ENCODE measurements at regions not wholly inside any gene's neighbourhood (a gene's known extent, or its start where the extent isn't known, plus 50 kb on each side); places are given as distances from the start of the nearest gene placed in this dataset.

DNA sequence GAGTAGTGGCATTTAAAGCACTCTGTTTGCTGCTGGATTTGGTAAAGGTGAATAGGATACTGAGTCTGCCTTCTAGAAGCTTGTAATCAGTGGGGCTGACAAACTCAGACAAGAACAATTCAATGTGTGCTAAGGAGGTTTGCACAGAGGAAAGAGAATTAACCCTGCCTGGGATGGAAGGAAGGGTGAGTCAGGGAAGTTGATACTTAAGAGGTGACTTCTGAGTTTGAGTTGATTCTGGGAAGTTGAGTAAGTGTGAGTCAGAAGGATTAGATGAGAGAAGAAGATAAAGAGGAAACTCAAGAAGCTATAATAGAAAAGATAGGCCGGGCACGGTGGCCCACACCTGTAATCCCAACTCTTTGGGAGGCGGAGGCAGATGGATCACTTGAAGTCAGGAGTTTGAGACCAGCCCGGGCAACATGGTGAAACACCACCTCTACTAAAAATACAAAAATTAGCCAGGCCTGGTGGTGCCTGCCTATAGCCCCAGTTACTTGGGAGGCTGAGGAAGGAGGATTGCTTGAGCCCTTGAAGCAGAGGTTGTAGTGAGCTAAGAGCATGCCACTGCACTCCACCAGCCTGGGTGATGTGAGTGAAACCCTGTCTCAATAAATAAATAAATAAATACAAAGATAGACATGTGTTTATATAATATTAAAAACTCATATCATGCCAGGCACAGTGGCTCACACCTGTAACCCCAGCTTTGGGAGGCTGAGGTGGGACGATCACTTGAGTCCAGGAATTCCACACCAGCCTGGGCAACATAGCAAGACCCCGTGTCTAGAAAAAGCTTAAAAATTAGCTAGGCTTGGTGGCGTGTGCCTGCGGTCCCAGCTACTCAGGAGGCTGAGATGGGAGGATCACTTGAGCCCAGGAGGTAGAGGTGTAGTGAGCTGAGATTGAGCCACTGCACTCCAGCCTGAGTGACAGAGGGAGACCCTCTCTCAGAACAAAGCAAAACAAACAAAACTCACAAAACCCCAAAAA, 126.8 kb upstream of the CPM start:
- DNase-seq (ENCODE audit: low spot score) (no peak), ATAC-seq (no peak)

DNA sequence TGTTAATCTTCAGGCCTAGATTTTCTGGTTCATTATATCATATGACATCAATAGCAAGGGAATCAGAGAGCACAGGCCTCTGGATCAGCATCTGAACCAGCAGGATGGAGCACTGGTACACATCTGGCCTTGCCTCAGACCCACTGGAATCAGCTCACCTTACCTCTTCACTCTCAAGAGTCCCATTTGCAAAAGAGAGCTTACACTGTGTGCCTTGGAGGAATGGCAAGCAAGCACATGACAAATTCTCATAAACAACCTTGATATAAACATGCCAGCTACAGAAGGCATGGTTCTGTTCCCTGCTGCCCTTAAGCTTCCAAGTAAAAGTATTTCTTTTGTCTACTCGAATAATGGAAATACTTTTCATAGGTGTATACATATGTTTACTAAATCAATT, 128.6 kb upstream of the CPM start:
- ATAC-seq (no peak), DNase-seq (ENCODE audit: low spot score) (no peak)

DNA sequence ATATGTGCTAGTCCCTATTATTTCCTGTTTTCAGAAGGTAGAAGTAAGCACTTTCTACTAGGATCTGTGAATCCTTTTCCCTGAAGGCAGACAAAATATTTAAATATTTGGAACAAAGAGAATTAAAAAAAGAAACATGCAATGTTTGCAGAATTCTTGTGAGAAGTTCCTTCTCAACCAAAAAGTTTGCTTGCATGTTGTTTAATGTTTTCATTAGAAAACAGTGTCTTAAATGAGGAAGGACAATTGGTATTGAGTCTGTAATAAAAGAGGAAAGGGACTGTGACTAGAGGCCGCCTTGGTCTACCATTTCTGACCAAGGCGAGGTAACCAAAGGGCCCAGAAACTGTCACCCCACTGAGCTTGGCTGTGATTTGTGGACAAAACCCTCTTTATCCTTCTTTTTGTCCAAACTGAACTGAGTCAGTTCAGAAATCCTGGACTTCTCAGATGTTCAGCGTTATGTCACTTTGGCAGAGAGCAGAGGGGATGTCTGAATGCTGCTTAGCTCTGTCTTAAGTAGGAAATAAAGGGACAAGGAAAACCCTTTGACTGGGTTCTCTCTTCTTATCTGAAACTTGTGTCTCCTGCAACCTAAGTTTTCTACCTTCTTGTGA, 129.8 kb upstream of the CPM start:
- ATAC-seq, result no peak
- no peak for DNase-seq (ENCODE audit: low spot score)

DNA sequence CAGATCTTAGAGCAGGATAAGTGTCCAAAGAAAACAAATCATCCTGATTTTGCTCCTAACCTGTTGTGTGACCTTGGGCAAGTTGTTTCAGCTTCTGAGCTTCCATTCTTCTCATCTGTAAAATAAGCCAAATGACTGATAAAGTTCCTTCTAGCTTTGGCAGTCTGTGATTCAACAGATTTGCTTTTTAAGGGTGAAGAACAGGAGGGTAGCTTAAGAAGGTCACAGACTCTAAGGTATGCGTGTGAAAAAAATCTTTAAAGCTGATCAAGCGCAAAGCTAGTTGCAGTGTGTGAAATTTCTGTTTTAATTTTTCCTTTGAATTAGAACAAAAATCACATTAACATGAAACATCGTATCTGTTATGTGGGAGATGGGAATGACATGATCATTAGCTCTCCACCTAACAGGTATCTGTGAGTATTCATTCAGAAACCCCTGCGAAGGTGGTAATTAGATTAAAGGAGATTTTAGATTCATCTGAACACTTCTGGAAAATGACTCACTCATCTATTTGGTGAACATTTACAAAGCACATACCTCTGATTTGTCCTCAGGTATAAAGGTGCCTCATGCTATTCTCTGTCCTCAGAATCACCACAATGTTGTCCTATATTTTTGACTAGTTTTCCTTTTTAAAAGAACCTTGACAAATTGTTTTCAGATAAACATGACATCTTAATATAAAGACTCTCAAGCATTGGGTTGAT, 131.9 kb upstream of the CPM start:
- DNase-seq (ENCODE audit: low spot score) (no peak), ATAC-seq (no peak)

DNA sequence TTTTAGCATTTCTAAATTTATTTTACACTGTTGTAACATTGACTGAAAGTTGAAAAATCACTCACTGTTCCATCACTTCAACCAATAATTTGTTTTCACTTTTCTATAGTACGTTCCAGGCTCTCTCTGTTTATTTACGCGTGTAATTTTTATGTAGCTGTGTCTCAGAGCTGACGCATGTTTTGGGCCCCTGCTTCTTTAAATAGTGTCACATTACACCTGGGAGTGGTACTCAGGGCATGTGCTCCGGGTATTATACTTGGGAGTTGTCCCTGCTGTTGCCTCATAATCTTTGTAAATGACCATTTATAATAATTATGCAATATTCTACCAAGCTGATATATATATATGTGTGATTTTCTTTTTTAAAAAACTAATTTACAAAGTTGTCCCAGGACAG, 132.8 kb upstream of the CPM start:
- no peak for DNase-seq (ENCODE audit: low spot score)
- no peak for ATAC-seq

DNA sequence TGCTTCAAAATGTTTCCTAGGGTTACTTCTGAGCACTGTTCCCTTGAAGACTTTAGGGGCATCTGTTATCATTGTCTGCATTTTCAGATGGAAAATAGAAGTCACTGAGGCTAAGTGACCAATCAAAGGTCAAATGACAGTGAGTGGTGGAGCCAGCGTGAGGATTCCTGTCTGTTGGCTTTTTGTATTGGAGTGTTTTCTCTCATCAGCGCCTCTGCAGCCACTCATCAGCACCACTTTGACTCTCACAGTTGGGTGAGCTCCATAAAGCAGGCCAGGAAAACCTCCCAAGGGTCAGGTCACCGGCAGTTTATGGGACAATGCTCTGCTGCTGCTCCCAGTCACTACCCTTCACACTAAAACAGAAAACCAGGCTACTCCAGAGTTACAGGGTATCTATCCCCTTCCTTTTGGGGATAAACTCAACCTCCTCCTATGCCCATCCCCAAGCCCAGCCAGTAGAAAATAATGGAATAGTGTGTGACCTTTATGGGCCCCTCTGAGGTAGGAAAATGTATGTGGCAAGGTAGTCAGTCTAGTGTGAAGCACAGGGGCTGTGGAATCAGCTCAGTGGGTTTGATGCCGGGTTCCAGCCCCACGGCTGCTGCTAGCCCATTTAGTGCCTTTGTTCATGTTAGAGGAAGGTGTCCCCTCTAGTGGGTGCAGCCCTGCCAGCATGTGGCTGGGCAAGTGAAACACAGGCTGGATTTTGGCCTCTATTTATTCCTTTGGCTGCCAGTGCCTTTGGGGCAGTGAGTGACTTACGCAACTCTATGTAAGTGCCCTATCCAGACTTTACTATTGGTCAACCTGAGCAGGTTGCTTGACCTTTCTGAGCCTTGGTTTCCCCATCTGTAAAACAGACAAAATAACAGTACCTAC, 133.8 kb upstream of the CPM start:
- ATAC-seq (peak; percentile 89), DNase-seq (ENCODE audit: low spot score) (peak; percentile 88)

DNA sequence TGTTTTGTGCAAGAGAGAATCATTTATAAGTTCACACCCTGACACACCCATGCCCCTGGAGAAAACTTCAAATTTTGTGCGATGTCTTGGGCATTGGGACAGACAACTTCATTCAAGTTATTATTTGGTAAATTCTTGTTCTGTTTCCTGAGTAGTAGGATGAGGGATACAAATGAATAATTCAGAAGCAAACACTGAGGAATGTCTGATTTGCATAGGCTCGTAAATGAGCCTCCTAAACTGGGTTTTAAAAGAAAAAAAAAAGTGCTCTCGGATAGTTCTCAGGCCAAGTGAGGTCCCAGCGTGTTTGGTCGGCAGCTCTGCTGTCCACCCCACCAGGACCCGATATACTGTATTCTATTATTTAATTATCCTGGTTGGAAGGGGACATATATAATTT, 134.7 kb upstream of the CPM start:
- ATAC-seq, result no peak
- DNase-seq (ENCODE audit: low spot score), result no peak

DNA sequence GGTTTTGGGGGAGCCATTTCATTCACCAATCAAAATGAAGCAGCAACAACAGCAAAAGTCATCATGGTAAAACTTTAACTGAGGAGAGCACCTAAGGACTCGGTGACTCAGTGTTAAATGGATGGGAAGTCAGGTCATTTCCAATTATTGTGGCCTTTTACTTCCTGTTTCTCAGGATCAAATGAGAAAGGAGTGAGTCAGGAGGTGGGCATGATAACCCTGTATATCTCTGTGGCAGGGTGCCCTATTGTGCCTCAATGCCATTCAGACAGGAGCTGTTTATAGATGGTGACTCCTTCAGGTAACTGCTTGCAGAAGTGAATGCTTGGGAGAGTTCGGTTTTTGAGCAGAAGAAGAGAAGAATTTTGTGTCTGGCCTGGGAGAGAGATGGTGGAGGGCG, 135.5 kb upstream of the CPM start:
- no peak for ATAC-seq
- DNase-seq (ENCODE audit: low spot score), result no peak

DNA sequence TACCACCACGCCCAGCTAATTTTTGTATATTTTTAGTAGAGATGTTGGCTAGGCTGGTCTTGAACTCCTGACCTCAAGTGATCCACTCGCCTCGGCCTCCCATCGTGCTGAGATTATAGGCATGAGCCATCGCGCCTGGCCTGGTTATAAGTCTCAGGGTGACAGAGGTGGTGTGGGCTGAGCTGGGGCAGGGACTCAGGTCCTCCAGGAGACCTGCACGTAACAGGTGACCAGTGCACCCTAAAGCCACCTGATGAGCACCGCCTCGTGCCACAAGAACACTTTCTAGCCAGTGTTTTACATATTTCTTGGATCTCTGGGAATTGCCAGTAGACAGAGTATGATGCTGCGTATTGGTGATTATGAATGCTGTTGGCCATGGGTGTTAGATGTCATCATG, 136.5 kb upstream of the CPM start:
- no peak for ATAC-seq
- no peak for DNase-seq (ENCODE audit: low spot score)

DNA sequence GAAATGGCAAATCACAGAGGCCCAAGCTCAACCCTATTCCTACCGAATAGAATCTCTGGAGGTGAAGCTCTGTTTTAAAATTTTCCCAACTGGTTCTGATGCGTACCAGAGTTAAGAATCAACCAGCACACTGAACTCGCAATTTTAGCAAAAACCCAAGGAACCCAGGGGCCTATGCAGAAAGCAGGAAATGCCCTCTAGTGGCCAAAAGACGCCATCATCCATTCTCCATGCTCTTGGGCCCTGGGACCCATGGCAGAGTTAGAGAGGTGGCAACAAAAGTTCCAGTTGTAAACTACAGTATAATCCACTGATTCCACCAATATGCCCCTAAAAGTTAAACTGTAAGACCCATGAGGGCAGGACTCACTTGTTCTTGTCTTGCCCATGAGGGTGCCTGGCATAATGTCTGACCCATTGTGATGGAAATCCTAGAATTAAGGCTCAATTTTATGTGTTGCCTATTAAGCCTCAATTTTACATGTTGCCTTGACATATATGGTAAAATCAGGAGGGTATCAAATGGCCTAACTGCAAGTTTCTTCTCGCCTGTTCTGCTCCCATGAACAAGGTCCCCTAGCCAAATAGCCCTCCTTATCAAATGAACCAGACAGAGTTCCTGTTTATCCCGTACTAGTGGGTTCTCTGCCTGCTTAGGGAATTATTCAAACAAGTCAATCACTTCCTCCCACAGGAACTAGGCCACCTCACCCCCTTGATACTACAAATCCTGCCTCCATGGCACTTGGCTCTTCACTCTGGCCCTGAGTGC, 137.5 kb upstream of the CPM start:
- DNase-seq (ENCODE audit: low spot score) (peak; percentile 72), ATAC-seq (peak; percentile 78)

DNA sequence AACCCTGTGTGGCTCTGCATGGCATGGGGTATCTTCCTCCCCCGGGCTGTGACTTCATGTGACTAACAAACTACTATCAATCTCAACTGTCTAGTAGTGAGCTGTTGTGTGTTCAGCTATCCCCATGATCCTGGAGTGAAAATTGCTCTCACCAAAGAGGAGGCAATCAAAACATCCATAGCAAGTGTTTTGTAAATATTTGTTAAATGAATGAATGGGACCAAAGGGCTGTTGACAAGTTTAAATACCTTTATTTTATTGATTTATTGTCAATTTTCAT, 138.1 kb upstream of the CPM start:
- ATAC-seq (no peak), DNase-seq (ENCODE audit: low spot score) (no peak)

DNA sequence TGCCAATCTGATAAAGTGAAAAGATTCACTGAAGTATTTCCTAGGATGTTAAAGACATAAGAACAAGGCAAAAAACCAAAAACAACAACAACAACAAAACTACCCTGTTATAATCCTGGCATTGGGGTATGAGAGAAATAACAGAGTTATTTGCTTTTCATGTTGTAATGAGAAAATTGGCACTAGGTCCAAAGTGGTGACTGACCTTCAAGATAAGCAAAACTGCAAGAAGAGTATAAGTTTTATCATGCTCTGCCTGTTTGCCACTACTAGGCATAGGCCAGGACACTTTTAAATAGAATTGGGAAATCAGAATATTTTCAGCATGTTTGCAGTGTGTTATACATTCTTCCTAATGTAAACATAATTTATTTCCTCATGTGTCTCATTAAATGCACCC, 140.1 kb upstream of the CPM start:
- no peak for DNase-seq (ENCODE audit: low spot score)
- peak; percentile 20 for ATAC-seq

DNA sequence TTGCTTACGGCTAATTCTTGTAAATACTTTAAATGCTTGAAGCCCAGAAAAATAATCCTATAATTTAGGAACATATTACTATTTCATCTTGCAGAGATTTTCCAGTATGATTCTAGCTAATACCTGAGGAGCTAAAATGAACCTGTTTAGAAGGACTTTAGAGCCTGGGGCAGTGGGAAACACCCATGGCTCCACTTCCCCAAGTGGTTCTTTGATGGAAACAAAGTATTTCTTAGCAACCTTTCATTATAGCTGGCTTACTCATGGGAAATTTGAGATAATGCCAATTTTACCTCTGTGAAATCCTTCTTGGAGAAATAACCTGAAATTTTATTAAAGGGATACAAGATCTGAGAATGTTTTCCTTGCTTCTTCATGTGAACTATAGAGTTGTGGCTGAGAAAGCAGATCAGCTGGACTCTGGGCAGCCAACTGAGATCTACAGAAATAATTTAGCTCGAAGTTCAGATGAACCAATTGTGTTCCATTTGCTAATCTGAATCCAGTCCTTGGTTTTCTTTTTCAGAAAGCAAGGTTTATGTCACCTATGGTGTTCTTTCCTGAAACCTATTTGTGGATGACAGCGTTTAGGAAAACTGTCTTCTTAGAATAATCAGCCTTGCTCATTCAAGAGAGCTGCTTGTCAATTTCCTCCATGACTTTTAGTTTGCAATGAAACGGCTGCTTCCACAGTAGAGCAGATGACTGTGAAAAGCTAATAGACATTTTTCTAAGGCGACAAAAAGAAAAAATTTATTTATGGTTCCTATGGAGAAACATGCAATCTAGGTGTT, 141.8 kb upstream of the CPM start:
- ATAC-seq (no peak), DNase-seq (ENCODE audit: low spot score) (no peak)

DNA sequence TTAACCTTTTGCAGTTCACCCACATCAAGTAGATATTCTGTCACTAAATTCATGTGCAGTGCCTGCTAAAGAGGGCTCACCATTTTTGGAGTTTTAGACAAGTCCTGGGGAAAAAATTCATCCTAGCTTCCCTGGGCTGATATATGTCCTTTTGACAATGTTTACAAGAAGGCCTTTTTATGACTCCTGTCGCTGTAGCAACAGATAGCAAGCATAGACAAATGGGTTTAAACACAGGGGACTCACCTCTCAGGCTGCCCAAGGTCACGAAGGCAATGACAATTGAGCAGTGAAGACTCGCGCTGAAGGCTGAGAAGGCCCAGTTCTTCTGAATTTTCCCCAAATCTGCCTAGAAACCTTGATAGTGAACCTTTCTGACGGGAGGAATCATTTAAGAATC, 150.7 kb upstream of the CPM start:
- DNase-seq (ENCODE audit: low spot score) (no peak), ATAC-seq (no peak)

DNA sequence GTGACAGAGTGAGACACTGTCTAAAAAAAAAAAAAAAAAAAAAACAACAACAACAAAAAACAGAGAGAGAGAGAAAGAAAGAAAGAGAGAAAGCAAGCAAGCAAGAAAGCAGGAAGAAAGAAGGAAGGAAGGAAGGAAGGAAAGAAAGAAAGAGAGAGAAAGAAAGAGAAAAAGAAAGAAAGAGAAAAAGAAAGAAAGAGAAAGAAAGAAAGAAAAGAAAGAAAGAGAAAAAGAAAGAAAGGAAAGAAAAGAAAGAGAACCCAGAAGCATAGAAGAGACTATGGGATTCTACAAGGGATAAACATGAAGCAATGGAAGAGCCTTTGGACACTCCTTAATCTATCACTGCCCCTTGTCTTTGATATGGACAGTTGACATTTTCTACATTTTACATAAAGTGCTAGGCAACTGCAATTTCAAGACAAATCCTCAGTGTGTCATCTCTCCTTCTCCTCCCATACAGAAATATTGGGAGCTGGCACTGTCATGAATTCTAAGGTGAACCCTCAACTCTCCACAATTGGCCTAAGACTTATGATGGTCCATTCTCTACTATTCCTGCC, 151.9 kb upstream of the CPM start:
- no peak for ATAC-seq
- no peak for DNase-seq (ENCODE audit: low spot score)

DNA sequence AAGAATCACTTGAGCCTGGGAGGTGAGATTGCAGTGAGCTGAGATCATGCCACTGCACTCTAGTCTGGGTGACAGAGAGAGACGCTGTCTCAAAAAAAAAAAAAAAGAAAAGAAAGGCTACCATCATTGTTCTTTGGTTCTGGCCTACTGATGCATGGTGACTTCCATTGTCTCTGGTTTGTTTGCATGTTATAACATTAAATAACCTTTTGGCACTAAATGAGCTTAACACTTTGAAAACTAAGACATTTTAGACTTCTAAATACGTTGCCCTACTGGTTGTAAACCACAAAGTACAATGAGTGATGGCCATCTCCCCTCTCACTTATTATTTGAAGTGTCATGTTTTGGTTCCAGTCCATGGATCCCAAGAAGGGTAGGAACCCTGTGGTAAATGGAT, 152.9 kb upstream of the CPM start:
- DNase-seq (ENCODE audit: low spot score) (no peak), ATAC-seq (no peak)

DNA sequence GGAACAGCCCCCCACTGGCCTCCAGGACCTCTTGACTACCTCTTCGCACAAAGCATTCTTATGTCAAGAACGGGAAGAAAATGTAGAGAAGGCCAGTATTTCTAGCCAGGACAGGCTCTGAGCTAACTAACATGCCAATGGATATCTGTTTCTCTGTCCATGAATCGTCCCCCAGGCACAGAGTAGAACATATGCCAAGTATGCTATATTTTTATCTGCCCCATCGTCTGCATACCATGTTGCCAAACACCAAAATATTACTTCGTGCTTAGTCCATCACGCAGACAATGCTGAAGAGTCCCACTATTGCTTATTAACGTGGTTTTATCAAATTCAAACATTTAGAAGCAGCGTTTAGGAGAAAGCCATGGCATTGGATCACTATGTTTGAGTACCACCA, 151.4 kb upstream of the CPSF6 start:
- DNase-seq (ENCODE audit: low spot score), result no peak
- no peak for ATAC-seq

DNA sequence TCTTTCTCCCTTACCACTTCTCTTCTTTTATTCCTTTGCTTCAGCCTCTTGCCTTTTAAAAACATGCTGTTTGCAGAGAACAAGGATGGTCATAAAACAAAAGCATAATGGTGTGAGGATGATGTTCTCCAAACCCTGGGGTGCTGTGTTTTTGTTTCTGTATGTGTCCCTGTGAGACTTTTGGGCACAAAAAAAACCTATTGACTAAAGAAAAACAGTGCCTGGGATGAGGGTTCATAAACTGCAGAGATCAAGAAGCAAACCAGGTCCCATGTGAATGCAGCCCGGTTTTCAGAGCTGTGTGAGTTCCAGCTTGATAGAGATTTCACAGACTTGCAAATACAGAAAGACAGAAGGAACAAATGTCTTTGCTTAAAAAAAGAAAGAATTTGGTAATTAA, 148.6 kb upstream of the CPSF6 start:
- DNase-seq (ENCODE audit: low spot score) (no peak), ATAC-seq (no peak)

DNA sequence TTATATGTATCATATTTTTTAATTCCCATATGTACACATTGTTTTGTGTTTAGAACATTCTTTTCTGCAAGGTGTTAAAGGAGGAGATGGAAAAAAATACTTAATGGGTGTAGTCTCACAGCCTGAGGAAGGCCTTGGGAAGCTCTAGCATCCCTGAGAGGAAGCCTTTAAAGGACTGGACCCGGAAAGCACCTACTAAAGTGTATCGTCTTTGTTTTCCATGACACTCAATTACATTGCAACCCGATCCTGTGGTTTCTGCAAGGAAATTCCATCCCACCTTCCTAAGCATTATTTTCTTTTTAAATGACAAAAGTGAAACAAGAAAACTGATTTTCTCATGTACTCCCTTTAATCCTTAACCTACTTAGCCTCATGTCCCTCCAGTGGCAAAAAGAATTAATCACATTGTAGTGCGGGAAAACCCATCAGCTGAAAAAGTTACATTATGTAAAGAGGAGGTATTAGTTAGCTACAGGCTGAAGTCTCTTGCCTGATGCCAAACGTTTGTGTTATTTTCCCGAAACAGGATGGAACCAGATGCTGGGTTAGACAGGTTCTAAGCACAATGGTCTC, 147.8 kb upstream of the CPSF6 start:
- ATAC-seq, result no peak
- no peak for DNase-seq (ENCODE audit: low spot score)

Data from left lobe of liver (tissue), 2 donors.